ENCODE measurements at regions not wholly inside any gene's neighbourhood (a gene's known extent, or its start where the extent isn't known, plus 50 kb on each side); places are given as distances from the start of the nearest gene placed in this dataset.

DNA sequence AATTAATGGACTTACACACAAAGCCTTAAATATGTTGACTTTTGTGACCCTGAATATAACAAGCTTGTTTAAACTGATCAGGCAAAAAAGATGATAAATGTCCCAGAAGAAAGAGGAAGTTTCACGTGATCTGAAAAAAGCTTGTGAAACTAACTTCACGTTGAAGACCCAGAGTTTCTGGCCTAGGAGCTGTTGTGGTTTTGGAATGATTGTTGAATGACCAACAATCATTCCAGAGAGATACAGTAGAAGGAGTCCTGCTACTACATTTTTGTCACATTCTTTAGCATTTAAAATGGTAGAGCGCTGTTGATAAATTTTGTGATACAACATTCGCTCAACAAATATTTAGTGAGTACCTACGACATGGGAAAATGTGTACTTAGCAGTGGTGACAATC is 143.1 kb upstream of the FBN2 start:
- no peak overlapping the region for H3K4me3 ChIP-seq (ENCODE audit: low read depth, low read length)
- DNase-seq (ENCODE audit: low read depth): peak; percentile 6
- no peak for TF ChIP-seq POLR2A (IDR thresholded peaks at IDR 0.05; ENCODE audit: extremely low read depth, insufficient read length)
- TF ChIP-seq, protein P1, sequence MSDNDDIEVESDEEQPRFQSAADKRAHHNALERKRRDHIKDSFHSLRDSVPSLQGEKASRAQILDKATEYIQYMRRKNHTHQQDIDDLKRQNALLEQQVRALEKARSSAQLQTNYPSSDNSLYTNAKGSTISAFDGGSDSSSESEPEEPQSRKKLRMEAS (IDR thresholded peaks at IDR 0.05; ENCODE audit: low read depth, low read length): no peak
- no peak for TF ChIP-seq MYC (IDR thresholded peaks at IDR 0.05; ENCODE audit: low read depth, low read length)
- no peak for TF ChIP-seq CTCF (IDR thresholded peaks at IDR 0.05; ENCODE audit: low read depth, low read length)

GRCh38 chr5:128681764-128682592 is 143.9 kb upstream of the FBN2 start:
- H3K4me3 ChIP-seq (ENCODE audit: low read depth, low read length): no peak overlapping the region
- TF ChIP-seq, protein P1 (IDR thresholded peaks at IDR 0.05; ENCODE audit: low read depth, low read length): no peak
- TF ChIP-seq CTCF (IDR thresholded peaks at IDR 0.05; ENCODE audit: low read depth, low read length): no peak
- TF ChIP-seq MYC (IDR thresholded peaks at IDR 0.05; ENCODE audit: low read depth, low read length): no peak
- DNase-seq (ENCODE audit: low read depth): no peak

GRCh38 chr5:128682669-128683068 is 144.6 kb upstream of the FBN2 start:
- no peak for TF ChIP-seq POLR2A (IDR thresholded peaks at IDR 0.05; ENCODE audit: extremely low read depth, insufficient read length)
- no peak for TF ChIP-seq CTCF (IDR thresholded peaks at IDR 0.05; ENCODE audit: low read depth, low read length)
- TF ChIP-seq MYC (IDR thresholded peaks at IDR 0.05; ENCODE audit: low read depth, low read length): no peak
- TF ChIP-seq, protein P1 (IDR thresholded peaks at IDR 0.05; ENCODE audit: low read depth, low read length): no peak
- DNase-seq (ENCODE audit: low read depth): no peak

GRCh38 chr5:128684961-128685360 is 146.9 kb upstream of the FBN2 start:
- H3K4me3 ChIP-seq (ENCODE audit: low read depth, low read length): no peak overlapping the region
- no peak for DNase-seq (ENCODE audit: low read depth)
- no peak for TF ChIP-seq POLR2A (IDR thresholded peaks at IDR 0.05; ENCODE audit: extremely low read depth, insufficient read length)
- no peak for TF ChIP-seq MYC (IDR thresholded peaks at IDR 0.05; ENCODE audit: low read depth, low read length)
- TF ChIP-seq, protein P1 (IDR thresholded peaks at IDR 0.05; ENCODE audit: low read depth, low read length): no peak
- TF ChIP-seq CTCF (IDR thresholded peaks at IDR 0.05; ENCODE audit: low read depth, low read length): no peak

More at GRCh38 chr5:128682669-128683068, 144.6 kb upstream of the FBN2 start:
- H3K4me3 ChIP-seq (ENCODE audit: low read depth, low read length): no peak overlapping the region

DNA sequence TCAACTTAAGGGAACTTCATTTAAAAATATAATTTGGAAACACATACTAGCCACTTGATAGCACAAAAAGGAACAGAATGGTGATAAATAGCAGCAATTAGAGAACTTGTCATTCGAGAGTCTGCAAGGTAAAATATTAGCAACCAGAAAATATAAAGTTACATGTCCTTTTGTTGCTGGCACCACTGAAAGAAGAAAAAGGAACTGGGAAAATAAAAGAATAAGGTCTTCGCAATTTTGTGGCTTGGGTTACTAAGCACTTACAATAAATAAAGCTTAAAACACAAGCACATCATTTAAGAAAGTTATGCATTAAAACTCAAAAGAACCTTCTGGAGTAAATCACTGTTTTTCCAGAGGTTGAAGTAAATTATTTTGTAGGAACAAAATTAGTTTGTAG is 149.9 kb upstream of the FBN2 start:
- H3K4me3 ChIP-seq (ENCODE audit: low read depth, low read length): no peak overlapping the region
- no peak for DNase-seq (ENCODE audit: low read depth)
- TF ChIP-seq MYC (IDR thresholded peaks at IDR 0.05; ENCODE audit: low read depth, low read length): no peak

DNA sequence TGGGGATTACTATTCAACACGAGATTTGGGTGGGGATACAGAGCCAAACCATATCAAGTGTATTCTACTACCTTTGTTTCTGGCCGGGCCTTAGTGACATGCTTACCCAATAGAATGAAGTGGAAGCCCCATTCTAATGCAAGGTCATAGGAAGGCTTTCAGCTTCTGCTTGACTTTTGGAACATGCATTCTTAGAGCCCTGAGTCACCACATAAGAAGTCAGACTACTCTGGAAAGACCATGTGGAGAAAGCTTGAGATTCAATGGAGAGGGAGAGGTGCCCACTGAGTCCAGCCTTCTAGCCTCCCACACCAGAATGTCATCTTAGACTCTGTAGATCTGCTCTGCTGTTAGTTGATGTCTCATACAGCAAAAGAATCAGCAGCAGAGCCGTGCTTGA is 155.7 kb upstream of the FBN2 start:
- DNase-seq (ENCODE audit: low read depth): no peak
- H3K4me3 ChIP-seq (ENCODE audit: low read depth, low read length): no peak overlapping the region
- TF ChIP-seq, protein P1 (IDR thresholded peaks at IDR 0.05; ENCODE audit: low read depth, low read length): no peak
- TF ChIP-seq CTCF (IDR thresholded peaks at IDR 0.05; ENCODE audit: low read depth, low read length) (no peak), MYC (IDR thresholded peaks at IDR 0.05; ENCODE audit: low read depth, low read length) (no peak), POLR2A (IDR thresholded peaks at IDR 0.05; ENCODE audit: extremely low read depth, insufficient read length) (no peak)
